Gastroesophageal sphincter (tissue), 4 donors: ENCODE measurements at regions not wholly inside any gene's neighbourhood (a gene's known extent, or its start where the extent isn't known, plus 50 kb on each side); places are given as distances from the start of the nearest gene placed in this dataset.

ENCODE experiments used
- ATAC-seq: fragments of 150-250 bp; one replicate; pipeline ENCODE4 v1.9.1; 2016; ENCODE audit warnings: mild to moderate bottlenecking, moderate library complexity
- H3K27ac ChIP-seq, 4 donors: fragments of 200-600 bp; sonication (generic) in 3 of 4; 1 replicate in 3 of 4; 2 replicates in 1 of 4; pipeline ENCODE4 v1.5.1; 2016 to 2019
- H3K27me3 ChIP-seq: fragments of 200-600 bp; sonication (generic); one replicate; pipeline ENCODE4 v1.5.1; 2019
- H3K36me3 ChIP-seq, 2 donors: fragments of 200-600 bp; sonication (generic); one replicate each; pipeline ENCODE4 v1.5.1; 2019; ENCODE audit warnings: control low read depth in 1 of 2
- H3K4me1 ChIP-seq, 3 donors: fragments of 200-600 bp; sonication (generic); 1 replicate in 2 of 3; 2 replicates in 1 of 3; pipeline ENCODE4 v1.5.1; 2016 to 2019; ENCODE audit warnings: control low read depth in 2 of 3
- H3K4me3 ChIP-seq, 2 donors: fragments of 200-600 bp; sonication (generic); one replicate each; pipeline ENCODE4 v1.5.1; 2019; ENCODE audit warnings: mild to moderate bottlenecking in 1 of 2, moderate library complexity in 1 of 2
- H3K9me3 ChIP-seq, 3 donors: fragments of 200-600 bp; sonication (generic); one replicate each; pipeline ENCODE4 v1.5.1; 2017 to 2019; ENCODE audit warnings: control low read depth in 2 of 3
- EP300 ChIP-seq: sonication (generic); formaldehyde crosslinking; IDR thresholded peaks from one replicate; pipeline ENCODE4 v1.6.1; 2017; ENCODE audit warnings: antibody characterized with exemption, mild to moderate bottlenecking
- POLR2A ChIP-seq, 2 donors: fragments of 450-650 bp; IDR thresholded peaks; one replicate each; pipeline ENCODE4 v1.6.1; 2017; ENCODE audit warnings: antibody characterized with exemption in 2 of 2, mild to moderate bottlenecking in 2 of 2, moderate library complexity in 1 of 2
- POLR2AphosphoS5 ChIP-seq: sonication (generic); formaldehyde crosslinking; IDR thresholded peaks from one replicate; pipeline ENCODE4 v1.6.1; 2017; ENCODE audit warnings: antibody characterized with exemption
- WGBS, 2 donors: methylation state at CpG; one replicate each; pipeline ENCODE4 v1.1.5; 2018; ENCODE audit warnings: low coverage in 1 of 2; 5-methylcytosine and 5-hydroxymethylcytosine counted together
- TF ChIP-seq, protein P1 (sequence below), 4 experiments: fragments of 200-600 bp in 2 of 4; fragments of 450-650 bp in 2 of 4; sonication (generic) in 1 of 4; IDR thresholded peaks; one replicate each; pipeline ENCODE4 v1.5.1; 2017 to 2019; ENCODE audit warnings: antibody characterized with exemption in 4 of 4, mild to moderate bottlenecking in 2 of 4, moderate library complexity in 2 of 4

DNA sequence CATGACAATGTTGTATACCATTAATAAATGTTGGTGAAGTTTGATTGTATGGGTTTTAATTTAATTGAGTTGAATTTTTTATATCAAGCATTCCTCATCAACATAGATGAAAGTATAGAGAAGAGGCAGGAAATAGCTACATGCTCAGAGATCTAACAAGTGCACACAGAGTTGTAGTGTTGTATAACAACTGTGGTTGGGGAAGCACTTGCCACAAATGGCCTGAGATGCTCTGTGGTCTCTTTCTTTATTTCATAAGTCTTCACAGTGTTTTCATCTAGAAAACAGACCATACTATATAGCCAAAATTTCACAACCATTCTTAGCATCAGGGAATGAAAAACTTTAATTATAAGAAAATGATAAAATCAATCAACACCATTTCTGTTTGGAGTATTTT lies 682.6 kb upstream of the NECTIN3 start:
- Histone ChIP-seq H3K4me1 (no peaks in the 10 kb centered on the region), H3K9me3 (no peaks in the 10 kb centered on the region), H3K27me3 (no peaks in the 10 kb centered on the region), H3K27ac (no peak overlapping the region), H3K4me3 (no peak overlapping the region), H3K36me3 (no peaks in the 10 kb centered on the region)
- ATAC-seq = no peak
- TF ChIP-seq, protein P1, sequence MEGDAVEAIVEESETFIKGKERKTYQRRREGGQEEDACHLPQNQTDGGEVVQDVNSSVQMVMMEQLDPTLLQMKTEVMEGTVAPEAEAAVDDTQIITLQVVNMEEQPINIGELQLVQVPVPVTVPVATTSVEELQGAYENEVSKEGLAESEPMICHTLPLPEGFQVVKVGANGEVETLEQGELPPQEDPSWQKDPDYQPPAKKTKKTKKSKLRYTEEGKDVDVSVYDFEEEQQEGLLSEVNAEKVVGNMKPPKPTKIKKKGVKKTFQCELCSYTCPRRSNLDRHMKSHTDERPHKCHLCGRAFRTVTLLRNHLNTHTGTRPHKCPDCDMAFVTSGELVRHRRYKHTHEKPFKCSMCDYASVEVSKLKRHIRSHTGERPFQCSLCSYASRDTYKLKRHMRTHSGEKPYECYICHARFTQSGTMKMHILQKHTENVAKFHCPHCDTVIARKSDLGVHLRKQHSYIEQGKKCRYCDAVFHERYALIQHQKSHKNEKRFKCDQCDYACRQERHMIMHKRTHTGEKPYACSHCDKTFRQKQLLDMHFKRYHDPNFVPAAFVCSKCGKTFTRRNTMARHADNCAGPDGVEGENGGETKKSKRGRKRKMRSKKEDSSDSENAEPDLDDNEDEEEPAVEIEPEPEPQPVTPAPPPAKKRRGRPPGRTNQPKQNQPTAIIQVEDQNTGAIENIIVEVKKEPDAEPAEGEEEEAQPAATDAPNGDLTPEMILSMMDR (IDR thresholded peaks at IDR 0.05) = no peak
- TF ChIP-seq POLR2A (IDR thresholded peaks at IDR 0.05) (no peak), POLR2AphosphoS5 (no peak), EP300 (no peak)

DNA sequence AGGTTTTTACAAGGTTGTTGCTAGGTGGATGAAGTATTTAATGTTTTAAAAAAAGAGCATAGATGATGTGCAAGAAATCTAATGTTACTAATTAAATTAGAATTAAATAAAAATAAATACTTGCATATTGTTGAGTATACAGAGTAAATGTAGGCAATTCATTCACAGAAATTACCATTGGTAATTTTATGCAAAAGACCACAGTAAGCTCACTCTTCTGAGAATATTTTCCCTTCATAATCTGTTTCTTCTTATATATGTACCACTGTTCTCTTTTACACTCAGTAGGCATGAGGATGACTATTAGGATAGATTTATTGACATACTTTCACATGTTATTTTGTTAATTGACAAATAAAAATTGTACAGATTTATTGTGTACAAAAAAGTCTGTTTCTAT lies 681.2 kb upstream of the NECTIN3 start:
- Histone ChIP-seq H3K27ac (no peak overlapping the region), H3K27me3 (no peaks in the 10 kb centered on the region), H3K36me3 (no peaks in the 10 kb centered on the region), H3K4me1 (no peaks in the 10 kb centered on the region), H3K4me3 (no peak overlapping the region), H3K9me3 (no peaks in the 10 kb centered on the region)
- ATAC-seq = no peak
- no peak for TF ChIP-seq POLR2AphosphoS5
- TF ChIP-seq POLR2A (IDR thresholded peaks at IDR 0.05) = no peak
- TF ChIP-seq, protein P1 (IDR thresholded peaks at IDR 0.05) = no peak
- TF ChIP-seq EP300 = no peak

DNA sequence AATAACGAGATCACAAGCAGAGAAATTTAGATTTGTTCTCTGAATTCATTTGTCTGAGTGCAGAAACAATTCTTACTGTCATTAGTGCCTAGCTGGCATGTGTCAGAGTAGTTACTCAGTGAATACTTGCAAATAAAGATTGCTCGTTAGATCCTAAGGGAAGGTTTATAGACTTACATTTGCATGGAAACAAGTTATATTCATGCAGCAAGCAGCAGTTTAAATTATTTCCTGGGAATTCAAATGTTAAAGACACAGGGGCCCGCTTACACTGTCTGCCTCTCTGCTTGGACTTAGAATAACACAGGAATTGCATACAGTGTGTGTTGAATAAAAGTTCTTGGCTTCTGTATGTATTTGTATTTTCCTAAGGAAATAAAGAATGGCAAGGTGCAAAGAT lies 680.6 kb upstream of the NECTIN3 start:
- Histone ChIP-seq H3K27ac (no peak overlapping the region), H3K4me1 (no peaks in the 10 kb centered on the region), H3K27me3 (no peaks in the 10 kb centered on the region), H3K36me3 (no peaks in the 10 kb centered on the region), H3K4me3 (no peak overlapping the region), H3K9me3 (no peaks in the 10 kb centered on the region)
- TF ChIP-seq, protein P1 (IDR thresholded peaks at IDR 0.05) = no peak
- TF ChIP-seq EP300 (no peak), POLR2AphosphoS5 (no peak), POLR2A (IDR thresholded peaks at IDR 0.05) (no peak)
- WGBS, 2 donors = 68 to 91% methylated on average over 3 of the region's 3 CpGs
- no peak for ATAC-seq

DNA sequence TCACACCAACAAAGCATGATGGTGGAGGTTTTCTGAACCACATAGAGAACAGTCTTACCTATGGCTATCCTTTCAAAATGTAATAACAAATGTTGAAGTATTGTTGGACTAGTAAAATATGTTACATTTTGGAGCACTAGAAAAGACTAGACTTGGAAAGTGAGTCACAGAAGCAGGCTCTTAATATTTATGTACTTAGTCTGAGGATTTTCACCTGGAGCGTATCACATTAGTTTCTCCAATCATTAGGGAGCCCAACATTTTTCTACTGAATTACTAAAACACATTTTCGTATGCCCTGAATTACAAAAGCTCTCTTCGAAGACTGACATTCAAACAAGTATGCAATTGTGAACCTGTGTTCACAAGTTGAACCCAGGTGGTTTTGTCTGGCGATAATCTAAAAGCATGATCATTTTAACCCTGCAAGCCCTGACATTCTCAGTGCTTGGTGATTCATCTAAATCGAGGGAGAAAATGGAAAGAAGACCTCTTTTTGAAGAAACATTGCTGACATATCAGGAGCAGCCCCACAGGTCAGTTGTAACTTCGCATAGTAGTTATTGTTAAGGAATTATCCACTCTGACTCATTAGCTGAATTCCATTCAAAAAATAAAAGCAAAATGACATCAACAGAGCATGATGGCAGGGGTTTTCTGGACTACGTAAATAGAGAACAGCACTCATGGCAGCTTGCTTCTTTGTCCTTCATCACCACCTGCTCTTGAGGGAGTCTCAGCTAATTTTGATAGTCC lies 679.8 kb upstream of the NECTIN3 start:
- Histone ChIP-seq H3K27me3 (no peaks in the 10 kb centered on the region), H3K36me3 (no peaks in the 10 kb centered on the region), H3K27ac (no peak overlapping the region), H3K4me3 (no peak overlapping the region), H3K4me1 (no peaks in the 10 kb centered on the region), H3K9me3 (no peaks in the 10 kb centered on the region)
- TF ChIP-seq EP300 (no peak), POLR2AphosphoS5 (no peak), POLR2A (IDR thresholded peaks at IDR 0.05) (no peak)
- TF ChIP-seq, protein P1 (IDR thresholded peaks at IDR 0.05) = no peak
- no peak for ATAC-seq
- 67 to 76% methylated on average over 7 of the region's 7 CpGs for WGBS, 2 donors

DNA sequence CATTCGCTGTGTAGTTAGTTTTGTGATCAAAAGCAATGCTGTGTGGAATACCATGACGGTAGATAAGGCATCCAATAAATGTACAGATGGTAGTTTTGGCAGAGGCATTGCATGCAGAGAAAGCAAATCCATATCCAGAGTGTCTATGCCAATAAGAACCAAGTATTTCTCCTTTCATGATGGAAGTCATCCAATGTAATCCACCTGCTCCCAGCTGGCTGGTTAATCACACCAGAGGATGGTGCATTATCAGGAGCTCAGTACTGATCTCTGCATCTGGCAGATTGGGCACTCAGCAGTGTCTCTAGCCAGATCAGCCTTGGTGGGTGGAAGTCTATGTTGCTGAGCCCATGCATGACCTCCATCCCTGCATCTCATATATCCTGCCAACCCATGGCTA lies 677.7 kb upstream of the NECTIN3 start:
- Histone ChIP-seq H3K4me1 (no peaks in the 10 kb centered on the region), H3K36me3 (no peaks in the 10 kb centered on the region), H3K4me3 (no peak overlapping the region), H3K27ac (no peak overlapping the region), H3K27me3 (no peaks in the 10 kb centered on the region), H3K9me3 (no peaks in the 10 kb centered on the region)
- WGBS, 2 donors = 79 to 90% methylated on average over 2 of the region's 2 CpGs
- ATAC-seq = no peak
- TF ChIP-seq, protein P1 (IDR thresholded peaks at IDR 0.05) = no peak
- TF ChIP-seq POLR2AphosphoS5 = no peak
- no peak for TF ChIP-seq POLR2A (IDR thresholded peaks at IDR 0.05)
- no peak for TF ChIP-seq EP300
